Sigmoid colon (tissue), 4 donors: ENCODE measurements at regions not wholly inside any gene's neighbourhood (a gene's known extent, or its start where the extent isn't known, plus 50 kb on each side); places are given as distances from the start of the nearest gene placed in this dataset.

Experiments
- CTCF ChIP-seq, 4 experiments: fragments of 450-650 bp in 3 of 4; fragments of 200-600 bp in 1 of 4; IDR thresholded peaks; one replicate each; pipeline ENCODE4 v1.5.1; 2016 to 2019; ENCODE audit warnings: antibody characterized with exemption in 4 of 4, mild to moderate bottlenecking in 3 of 4, moderate library complexity in 2 of 4
- POLR2A ChIP-seq, 2 donors: fragments of 450-650 bp; IDR thresholded peaks; one replicate each; pipeline ENCODE4 v1.6.1; 2016; ENCODE audit warnings: antibody characterized with exemption in 2 of 2, mild to moderate bottlenecking in 2 of 2, moderate library complexity in 2 of 2
- POLR2AphosphoS5 ChIP-seq, 4 donors: sonication (generic); formaldehyde crosslinking; IDR thresholded peaks; one replicate each; pipeline ENCODE4 v1.6.1; 2017; ENCODE audit warnings: antibody characterized with exemption in 4 of 4

- TF ChIP-seq CTCF (IDR thresholded peaks at IDR 0.05) (no peak), POLR2AphosphoS5 (IDR thresholded peaks at IDR 0.05) (no peak), POLR2A (IDR thresholded peaks at IDR 0.05) (no peak)
Observed at GRCh38 chr14:36428350-36428749, 91.7 kb downstream of the NKX2-1 start.
